ENCODE measurements at regions not wholly inside any gene's neighbourhood (a gene's known extent, or its start where the extent isn't known, plus 50 kb on each side); places are given as distances from the start of the nearest gene placed in this dataset.

GRCh38 chr9:69955536-69956355 is 87.9 kb upstream of the MAMDC2 start:
- DNase-seq = no peak

GRCh38 chr9:69961843-69962242 is 81.8 kb upstream of the MAMDC2 start:
- no peak for DNase-seq

- no peak for DNase-seq
Observed at GRCh38 chr9:69963803-69964202, 79.8 kb upstream of the MAMDC2 start.

GRCh38 chr9:69964446-69964845 is 79.2 kb upstream of the MAMDC2 start:
- no peak for DNase-seq

GRCh38 chr9:69965416-69966145 is 78.1 kb upstream of the MAMDC2 start:
- no peak for DNase-seq

GRCh38 chr9:69967344-69967743 is 76.3 kb upstream of the MAMDC2 start:
- DNase-seq = no peak

- DNase-seq = no peak
Observed at GRCh38 chr9:69970001-69970533, 73.6 kb upstream of the MAMDC2 start.

GRCh38 chr9:69971643-69972449 is 71.8 kb upstream of the MAMDC2 start:
- DNase-seq = peak; percentile 5

- DNase-seq = no peak
Observed at GRCh38 chr9:69975681-69976080, 68.0 kb upstream of the MAMDC2 start.

- no peak for DNase-seq
Observed at GRCh38 chr9:69976152-69976551, 67.5 kb upstream of the MAMDC2 start.

GRCh38 chr9:69980041-69980440 is 63.6 kb upstream of the MAMDC2 start:
- DNase-seq = no peak

GRCh38 chr9:69980591-69980990 is 63.1 kb upstream of the MAMDC2 start:
- DNase-seq = no peak

GRCh38 chr9:69981686-69982445 is 61.8 kb upstream of the MAMDC2 start:
- no peak for DNase-seq

- DNase-seq = no peak
Observed at GRCh38 chr9:69984831-69985230, 58.8 kb upstream of the MAMDC2 start.

GRCh38 chr9:69985971-69986370 is 57.7 kb upstream of the MAMDC2 start:
- DNase-seq = no peak

- no peak for DNase-seq
Observed at GRCh38 chr9:69986970-69987369, 56.7 kb upstream of the MAMDC2 start.

GRCh38 chr9:69987457-69987856 is 56.2 kb upstream of the MAMDC2 start:
- no peak for DNase-seq

- no peak for DNase-seq
Observed at GRCh38 chr9:69993110-69993509, 50.5 kb upstream of the MAMDC2 start.
